Activated CD4-positive, alpha-beta T cell treated with anti-CD3 and anti-CD28 coated beads, Interleukin-2, amount 10 ng/mL, durations not matched to agents 24 days and 14 days (primary cell): ENCODE measurements at regions not wholly inside any gene's neighbourhood (a gene's known extent, or its start where the extent isn't known, plus 50 kb on each side); places are given as distances from the start of the nearest gene placed in this dataset.
"Not testable (repeated sequence)": the region's sequence is repeated elsewhere in the genome, so short reads cannot be mapped to it uniquely, and the experiment has no call there.

Source experiments
- DNase-seq: peaks from one replicate; pipeline ENCODE4 v3.0.0; 2022
- H3K27ac Mint-ChIP-seq: one replicate; pipeline ENCODE4 v1.8.0; 2022; ENCODE audit warnings: mild to moderate bottlenecking, mixed read lengths
- H3K27me3 Mint-ChIP-seq: one replicate; pipeline ENCODE4 v1.8.0; 2022; ENCODE audit warnings: mixed read lengths
- H3K36me3 Mint-ChIP-seq: one replicate; pipeline ENCODE4 v1.8.0; 2022; ENCODE audit warnings: low read depth, mild to moderate bottlenecking, mixed read lengths
- H3K4me1 Mint-ChIP-seq: one replicate; pipeline ENCODE4 v1.8.0; 2021; ENCODE audit warnings: mixed read lengths
- H3K4me3 Mint-ChIP-seq: one replicate; pipeline ENCODE4 v1.8.0; 2022; ENCODE audit warnings: mild to moderate bottlenecking, moderate library complexity, mixed read lengths
- H3K9me3 Mint-ChIP-seq: one replicate; pipeline ENCODE4 v1.8.0; 2021; ENCODE audit warnings: mixed read lengths
- intact Hi-C: fragments of 100-400 bp; cut with micrococcal nuclease; formaldehyde crosslinking; loops from one replicate; pipeline ENCODE4 v1.15.1; 2023

DNA sequence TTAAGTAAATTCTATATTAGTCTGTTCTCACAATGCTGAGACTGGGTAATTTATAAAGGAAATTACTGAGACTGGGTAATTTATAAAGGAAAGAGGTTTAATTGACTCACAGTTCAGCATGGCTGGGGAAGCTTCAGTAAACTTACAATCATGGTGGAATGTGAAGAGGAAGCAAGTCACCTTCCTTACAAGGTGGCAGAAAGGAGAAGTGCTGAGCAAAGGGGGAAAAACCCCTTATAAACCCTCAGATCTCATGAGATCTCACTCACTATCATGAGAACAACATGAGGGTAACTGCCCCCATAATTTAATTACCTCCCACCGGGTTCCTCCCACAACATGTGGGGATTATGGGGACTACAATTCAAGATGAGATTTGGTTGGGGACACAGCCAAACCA lies 422.4 kb downstream of the TNS1 start:
- H3K4me3 Mint-ChIP-seq, intact Hi-C loops, H3K27me3 Mint-ChIP-seq, DNase-seq, H3K9me3 Mint-ChIP-seq, H3K4me1 Mint-ChIP-seq, H3K36me3 Mint-ChIP-seq, H3K27ac Mint-ChIP-seq: not testable (repeated sequence)

DNA sequence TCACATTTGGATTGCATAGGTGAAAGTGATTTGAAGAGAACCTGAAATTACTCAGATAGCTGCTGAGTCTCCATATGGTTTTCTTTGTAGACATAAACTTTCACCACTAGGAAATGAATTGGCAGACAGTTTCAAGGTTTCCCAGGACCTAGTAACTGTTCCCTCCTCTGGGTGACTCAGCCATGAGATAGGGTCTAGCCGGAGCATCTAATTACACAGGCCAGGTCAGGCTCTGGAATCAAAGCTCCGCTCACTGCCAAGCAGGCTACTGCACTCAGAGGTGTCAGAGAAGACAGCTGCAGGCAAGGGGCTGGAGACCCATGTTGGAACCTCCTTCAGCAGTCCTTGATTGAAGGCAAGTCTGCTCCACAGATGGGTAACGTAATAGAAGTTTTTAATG lies 429.2 kb downstream of the TNS1 start:
- peaks cover 4% of the 10 kb centered on the region for H3K9me3 Mint-ChIP-seq
- DNase-seq = no peak
- no peaks in the 10 kb centered on the region for H3K4me1 Mint-ChIP-seq
- peaks cover 2% of the 10 kb centered on the region for H3K27me3 Mint-ChIP-seq
- H3K27ac Mint-ChIP-seq = no peak overlapping the region
- no peaks in the 10 kb centered on the region for H3K36me3 Mint-ChIP-seq
- no peak overlapping the region for H3K4me3 Mint-ChIP-seq
- intact Hi-C loops = no loop called here

DNA sequence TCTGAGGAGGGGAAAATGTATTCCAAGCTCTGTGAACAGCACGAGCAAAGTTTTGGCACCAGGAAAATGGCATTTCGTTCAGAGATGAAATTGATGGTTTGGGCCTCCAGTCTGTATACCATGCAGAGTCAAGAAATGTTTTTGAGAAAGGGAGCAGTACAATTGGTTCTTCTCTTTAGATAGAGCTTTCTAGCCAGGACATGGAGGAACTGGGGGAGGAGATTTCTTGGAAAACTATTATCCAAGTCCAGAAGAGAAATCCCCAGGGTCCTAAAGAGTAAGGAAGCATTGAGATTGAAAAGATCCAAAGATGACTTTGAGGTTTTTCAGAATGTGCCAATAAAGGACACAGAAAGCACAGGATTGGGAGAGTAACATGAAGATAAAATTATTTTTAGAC lies 432.4 kb downstream of the TNS1 start:
- Mint-ChIP-seq H3K4me3 (no peak overlapping the region), H3K27me3 (peaks cover 3% of the 10 kb centered on the region), H3K9me3 (peaks cover 4% of the 10 kb centered on the region), H3K27ac (no peak overlapping the region), H3K36me3 (no peaks in the 10 kb centered on the region), H3K4me1 (no peaks in the 10 kb centered on the region)
- intact Hi-C loops = no loop called here
- no peak for DNase-seq

DNA sequence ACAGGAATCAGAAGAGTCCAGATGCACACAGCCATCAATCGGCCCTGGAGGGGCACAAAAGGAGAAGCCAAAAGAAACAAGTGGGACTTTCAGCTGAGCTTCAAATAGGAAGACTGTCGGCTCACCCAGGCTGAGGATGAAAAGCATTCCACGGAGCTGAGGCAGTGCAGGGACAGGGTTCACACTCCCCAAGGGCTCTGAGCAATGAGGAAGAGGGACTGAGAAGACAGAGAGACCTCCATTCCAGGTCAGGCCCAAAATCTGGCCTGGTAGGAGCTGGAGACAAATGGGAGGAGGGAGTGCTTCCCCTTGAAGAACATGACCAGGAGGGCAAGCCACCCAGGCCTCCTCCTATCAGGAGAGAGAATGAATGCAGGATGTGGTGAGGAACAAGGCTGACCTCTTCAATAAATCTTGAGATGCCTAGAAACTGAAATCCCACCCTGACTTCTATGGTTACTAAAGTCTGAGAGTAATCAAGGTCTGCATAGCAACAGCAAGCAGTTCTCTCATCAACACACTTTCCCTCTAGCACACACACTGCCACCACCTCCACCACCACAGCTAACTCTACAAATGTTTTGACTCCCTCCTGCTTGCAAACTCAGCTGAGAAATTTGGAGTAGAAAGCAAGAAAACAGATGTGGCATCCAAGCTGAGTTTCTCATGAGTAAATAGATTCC lies 434.4 kb downstream of the TNS1 start:
- intact Hi-C loops = no loop called here
- H3K9me3 Mint-ChIP-seq = peaks cover 4% of the 10 kb centered on the region
- peaks cover 2% of the 10 kb centered on the region for H3K27me3 Mint-ChIP-seq
- DNase-seq = no peak
- no peak overlapping the region for H3K4me3 Mint-ChIP-seq
- H3K36me3 Mint-ChIP-seq = no peaks in the 10 kb centered on the region
- H3K27ac Mint-ChIP-seq = no peak overlapping the region
- H3K4me1 Mint-ChIP-seq = no peaks in the 10 kb centered on the region

DNA sequence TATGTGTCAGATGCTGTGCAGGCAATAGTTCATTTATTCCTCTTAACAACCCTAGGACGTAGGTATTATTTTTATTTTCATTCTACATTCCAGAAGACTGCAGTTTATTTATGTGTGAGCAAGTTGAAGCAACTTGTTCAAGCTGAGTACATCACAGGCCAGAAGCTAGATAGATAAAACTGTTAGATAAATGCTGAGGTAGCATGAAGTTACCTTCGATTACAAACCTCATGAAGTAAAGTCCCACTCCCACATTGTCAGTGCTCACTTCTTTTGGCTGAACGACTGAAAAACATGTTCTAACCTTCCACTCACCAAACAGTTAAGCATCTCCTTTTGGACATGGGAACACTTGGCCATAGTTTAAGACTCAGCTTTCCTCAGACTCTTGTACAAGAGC lies 439.2 kb downstream of the TNS1 start:
- peaks cover 2% of the 10 kb centered on the region for H3K27me3 Mint-ChIP-seq
- H3K27ac Mint-ChIP-seq = no peak overlapping the region
- H3K4me1 Mint-ChIP-seq = no peaks in the 10 kb centered on the region
- intact Hi-C loops = no loop called here
- H3K4me3 Mint-ChIP-seq = no peak overlapping the region
- DNase-seq = no peak
- H3K36me3 Mint-ChIP-seq = no peaks in the 10 kb centered on the region
- peaks cover 13% of the 10 kb centered on the region for H3K9me3 Mint-ChIP-seq

DNA sequence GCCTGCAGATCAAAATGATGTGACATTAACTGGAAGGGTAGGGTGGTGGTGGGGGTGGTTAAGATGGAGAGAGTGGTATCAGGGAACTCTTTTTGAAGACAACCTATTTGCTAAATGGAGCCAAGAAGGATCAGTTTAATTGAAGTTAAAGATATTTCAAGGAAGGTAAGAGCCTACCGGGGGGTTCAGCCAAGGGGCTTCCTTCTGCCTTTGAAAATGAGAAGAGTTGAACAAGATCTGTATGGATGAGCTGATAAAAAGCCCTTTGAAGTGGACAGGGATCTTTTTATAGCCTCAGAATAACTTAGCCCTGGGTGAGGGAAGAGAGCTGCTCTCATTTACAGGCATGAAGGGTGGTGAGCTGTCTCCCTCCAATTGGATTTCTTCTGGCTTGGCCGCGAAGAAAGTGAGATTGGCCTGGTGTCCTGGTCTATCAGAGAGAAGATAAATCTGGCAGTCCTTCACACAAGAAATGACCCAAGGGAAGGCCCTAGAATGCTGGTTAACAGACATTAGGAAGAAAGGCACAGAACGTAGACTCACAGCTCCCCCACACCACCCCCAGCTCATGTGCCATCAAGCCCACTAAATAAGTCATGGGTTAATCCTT lies 439.8 kb downstream of the TNS1 start:
- Mint-ChIP-seq H3K36me3 (no peaks in the 10 kb centered on the region), H3K4me3 (no peak overlapping the region), H3K4me1 (no peaks in the 10 kb centered on the region), H3K27me3 (peaks cover 2% of the 10 kb centered on the region), H3K9me3 (peaks cover 13% of the 10 kb centered on the region), H3K27ac (no peak overlapping the region)
- no peak for DNase-seq
- intact Hi-C loops = no loop called here

DNA sequence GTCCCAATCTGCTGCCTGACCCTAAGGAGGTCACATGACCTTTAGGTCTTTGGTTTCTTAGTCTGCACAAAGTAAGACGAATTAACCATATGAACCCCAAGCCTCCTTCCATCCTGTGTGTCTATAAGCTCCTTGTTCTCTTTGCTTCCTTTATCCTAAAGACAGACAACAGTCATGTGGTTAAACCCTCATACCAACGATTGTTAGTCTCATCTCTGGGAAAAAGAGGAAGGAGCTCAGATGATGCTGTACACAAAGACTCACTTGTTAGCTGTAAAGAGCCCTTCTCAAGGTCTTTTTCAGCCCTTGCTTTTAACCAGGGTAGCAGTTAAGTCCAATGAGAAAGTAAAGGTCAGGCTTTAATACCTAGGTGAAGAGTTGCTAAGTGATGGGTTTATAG lies 443.7 kb downstream of the TNS1 start:
- peaks cover 13% of the 10 kb centered on the region for H3K9me3 Mint-ChIP-seq
- no peak for DNase-seq
- no peak overlapping the region for H3K4me3 Mint-ChIP-seq
- H3K27me3 Mint-ChIP-seq = no peaks in the 10 kb centered on the region
- intact Hi-C loops = no loop called here
- no peak overlapping the region for H3K27ac Mint-ChIP-seq
- H3K36me3 Mint-ChIP-seq = no peaks in the 10 kb centered on the region
- H3K4me1 Mint-ChIP-seq = no peaks in the 10 kb centered on the region

DNA sequence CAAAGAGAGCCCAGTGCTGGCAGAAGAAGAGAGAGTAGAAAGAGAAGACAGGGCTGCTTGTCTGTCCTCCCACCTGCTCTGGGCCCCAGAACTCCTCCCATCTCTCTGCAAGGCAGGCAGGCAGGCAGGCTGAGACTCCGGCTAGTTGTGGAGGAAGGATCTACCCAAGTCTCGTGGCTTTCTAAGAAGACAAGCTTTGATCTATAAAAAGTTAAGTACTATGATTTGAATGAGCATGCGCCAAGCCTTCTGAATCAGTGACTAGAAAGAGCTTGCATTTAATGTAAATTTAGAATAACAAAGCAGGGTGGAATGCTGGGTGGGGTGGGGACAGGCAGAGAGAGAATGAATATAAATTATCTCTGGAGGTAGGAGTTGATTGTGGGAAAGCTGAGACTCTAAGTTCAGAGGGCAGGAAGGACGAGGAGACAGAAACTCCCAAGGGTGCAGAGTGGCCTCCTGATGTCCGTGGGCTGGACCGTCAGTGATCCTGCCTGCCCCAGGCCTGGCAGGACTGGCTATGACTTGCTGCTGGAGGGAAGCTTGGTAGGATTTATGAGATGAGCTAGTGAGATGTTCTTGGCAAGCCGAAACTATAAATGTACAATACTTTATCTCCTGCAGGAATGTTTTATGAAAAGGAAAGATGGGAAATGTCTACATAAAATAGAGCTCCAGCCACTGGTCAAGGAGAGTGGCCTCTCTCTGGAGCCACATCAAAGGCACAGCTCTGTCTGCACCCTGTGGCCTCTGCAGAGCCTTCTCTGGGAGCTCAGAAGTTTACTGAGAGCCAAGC lies 447.5 kb downstream of the TNS1 start:
- Mint-ChIP-seq H3K27ac (no peak overlapping the region), H3K4me1 (no peaks in the 10 kb centered on the region), H3K36me3 (no peaks in the 10 kb centered on the region), H3K4me3 (no peak overlapping the region), H3K9me3 (no peaks in the 10 kb centered on the region), H3K27me3 (no peaks in the 10 kb centered on the region)
- DNase-seq = no peak
- intact Hi-C loops = no loop called here

DNA sequence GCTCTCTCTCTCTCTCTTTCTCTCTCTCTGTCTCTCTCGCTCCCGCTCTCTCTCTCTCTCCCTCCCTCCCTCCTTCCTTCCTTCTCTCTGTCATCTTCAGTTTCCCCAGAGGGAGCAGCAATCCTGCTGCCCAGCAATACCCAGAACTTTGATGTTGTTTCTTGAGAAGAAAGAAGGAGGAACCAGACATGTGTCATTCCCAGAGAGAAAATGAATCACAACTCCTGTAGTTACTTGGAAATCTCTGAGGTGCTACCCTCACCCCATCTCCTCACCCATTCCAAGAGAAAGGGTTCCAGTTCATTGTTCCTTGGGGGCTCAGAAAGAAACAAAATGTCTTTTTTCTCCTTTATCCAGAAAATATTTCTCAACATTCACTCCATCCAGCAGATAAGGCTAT lies 449.1 kb downstream of the TNS1 start:
- H3K27ac Mint-ChIP-seq = no peak overlapping the region
- no peak for DNase-seq
- H3K4me3 Mint-ChIP-seq = no peak overlapping the region
- no peaks in the 10 kb centered on the region for H3K36me3 Mint-ChIP-seq
- H3K4me1 Mint-ChIP-seq = no peaks in the 10 kb centered on the region
- intact Hi-C loops = no loop called here
- no peaks in the 10 kb centered on the region for H3K9me3 Mint-ChIP-seq
- no peaks in the 10 kb centered on the region for H3K27me3 Mint-ChIP-seq

DNA sequence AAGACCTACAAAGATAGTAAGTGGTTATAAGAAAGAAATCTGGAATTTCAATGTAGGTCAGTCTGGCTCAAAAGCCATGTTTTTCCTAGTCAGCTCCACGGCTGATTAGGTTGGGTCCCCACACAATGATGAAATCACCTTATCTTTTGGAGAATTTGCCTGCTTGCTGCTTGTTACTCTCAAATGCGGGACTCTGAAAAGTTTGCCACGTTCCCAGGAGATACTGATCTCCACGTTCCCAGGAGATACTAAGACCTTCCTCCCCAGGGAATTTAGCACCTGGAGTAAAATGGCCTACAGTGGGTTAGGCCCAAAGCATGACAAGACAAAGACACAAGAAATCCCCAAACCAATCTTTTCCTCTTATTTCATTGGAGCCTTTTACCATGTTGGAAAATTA lies 449.6 kb downstream of the TNS1 start:
- H3K27ac Mint-ChIP-seq = no peak overlapping the region
- no peaks in the 10 kb centered on the region for H3K27me3 Mint-ChIP-seq
- no peaks in the 10 kb centered on the region for H3K9me3 Mint-ChIP-seq
- no peaks in the 10 kb centered on the region for H3K36me3 Mint-ChIP-seq
- no peak for DNase-seq
- intact Hi-C loops = no loop called here
- H3K4me3 Mint-ChIP-seq = no peak overlapping the region
- no peaks in the 10 kb centered on the region for H3K4me1 Mint-ChIP-seq

DNA sequence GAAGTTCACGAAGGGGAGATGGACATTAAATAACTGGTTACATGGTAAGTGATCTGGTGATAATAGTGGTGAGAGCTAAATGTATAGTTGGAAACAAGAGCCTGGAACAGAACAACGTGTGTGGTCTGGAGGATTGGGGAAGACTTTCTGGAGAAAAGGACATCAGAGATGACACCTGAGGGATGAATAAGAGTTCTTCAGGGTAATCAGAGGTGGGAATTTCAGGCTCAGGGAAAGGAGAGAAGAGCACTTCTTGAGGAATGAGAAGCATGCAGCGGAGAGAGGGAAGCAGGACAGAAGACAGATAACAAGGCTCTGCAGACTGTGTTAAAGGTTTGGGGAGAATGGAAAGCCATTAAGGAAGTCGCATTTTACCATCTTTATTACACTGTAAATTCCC lies 450.7 kb downstream of the TNS1 start:
- intact Hi-C loops = no loop called here
- Mint-ChIP-seq H3K27ac (no peak overlapping the region), H3K9me3 (no peaks in the 10 kb centered on the region), H3K36me3 (no peaks in the 10 kb centered on the region), H3K27me3 (peaks cover under 1% of the 10 kb centered on the region), H3K4me3 (no peak overlapping the region), H3K4me1 (no peaks in the 10 kb centered on the region)
- DNase-seq = no peak

DNA sequence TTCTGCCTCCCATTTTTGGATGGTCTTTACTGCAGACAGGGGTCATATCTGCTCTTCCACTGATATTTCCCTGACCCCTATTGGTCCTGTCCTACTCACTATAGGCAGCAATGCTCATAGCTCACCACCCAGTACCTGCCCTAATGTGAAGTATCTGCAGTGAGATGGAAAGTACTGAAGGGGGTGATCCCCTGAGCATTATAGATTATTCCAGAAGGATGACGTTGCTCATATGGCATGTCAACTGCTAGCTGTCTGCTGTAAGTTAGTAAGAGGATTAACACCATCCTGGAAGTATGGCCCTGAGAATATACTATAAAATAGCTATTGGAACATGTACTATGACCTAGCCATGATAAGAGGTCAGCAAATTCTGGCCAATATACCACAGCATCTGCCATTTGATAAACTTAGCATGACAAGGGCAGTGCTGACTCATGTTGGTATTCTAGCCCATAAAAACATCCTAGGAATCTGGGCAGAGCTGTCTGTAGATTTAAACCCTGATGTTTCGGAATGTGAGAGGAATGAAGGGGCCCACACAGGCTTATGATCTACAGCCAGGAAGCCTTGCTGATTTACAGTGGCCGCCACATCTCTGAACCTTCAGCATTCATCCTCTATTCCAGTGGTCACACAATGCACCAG lies 451.4 kb downstream of the TNS1 start:
- H3K4me1 Mint-ChIP-seq = no peaks in the 10 kb centered on the region
- H3K9me3 Mint-ChIP-seq = no peaks in the 10 kb centered on the region
- no peak overlapping the region for H3K4me3 Mint-ChIP-seq
- intact Hi-C loops = no loop called here
- DNase-seq = no peak
- no peaks in the 10 kb centered on the region for H3K36me3 Mint-ChIP-seq
- peaks cover 2% of the 10 kb centered on the region for H3K27me3 Mint-ChIP-seq
- no peak overlapping the region for H3K27ac Mint-ChIP-seq

DNA sequence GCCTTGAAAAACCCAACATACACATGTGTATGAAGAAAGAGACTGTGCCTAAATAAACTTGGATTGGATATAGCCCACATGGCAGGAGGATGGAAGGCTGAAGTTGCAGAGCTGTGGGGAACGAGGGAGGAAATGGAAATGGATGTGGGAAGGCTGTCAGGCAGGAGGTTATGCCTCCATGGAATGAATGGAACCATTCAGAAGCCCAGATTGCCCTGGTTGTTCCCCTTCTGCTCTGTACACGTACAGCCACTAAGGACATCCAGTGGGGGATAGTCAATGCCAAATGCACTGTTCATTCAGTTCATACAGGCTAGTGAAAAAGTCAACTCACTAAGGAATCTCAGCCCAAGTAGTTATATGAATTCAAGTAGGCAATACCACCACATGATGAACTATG lies 463.7 kb downstream of the TNS1 start:
- DNase-seq = no peak
- Mint-ChIP-seq H3K27ac (no peak overlapping the region), H3K4me1 (no peaks in the 10 kb centered on the region), H3K27me3 (no peaks in the 10 kb centered on the region), H3K9me3 (no peaks in the 10 kb centered on the region), H3K4me3 (no peak overlapping the region), H3K36me3 (no peaks in the 10 kb centered on the region)
- intact Hi-C loops = no loop called here

DNA sequence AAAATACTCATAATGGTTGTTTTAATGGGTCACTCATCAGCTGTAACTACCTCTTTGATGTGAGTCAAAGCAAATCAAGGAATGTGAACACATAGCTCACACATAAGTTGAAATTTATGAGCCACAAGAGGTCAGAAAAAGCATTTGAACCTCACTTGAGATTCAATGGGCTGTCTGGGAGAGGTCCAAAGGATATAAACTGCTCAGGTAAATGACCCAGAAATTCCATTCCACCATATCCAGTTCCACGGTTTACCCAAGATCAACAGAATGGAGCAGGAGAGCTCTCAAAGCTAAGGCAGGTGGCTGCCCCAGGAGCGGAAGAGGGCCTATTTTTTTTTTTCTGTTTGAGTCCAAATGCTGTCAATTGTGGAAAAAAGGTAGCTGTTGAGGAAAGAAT lies 464.1 kb downstream of the TNS1 start:
- H3K4me3 Mint-ChIP-seq = no peak overlapping the region
- DNase-seq = no peak
- H3K27ac Mint-ChIP-seq = no peak overlapping the region
- intact Hi-C loops = no loop called here
- H3K27me3 Mint-ChIP-seq = no peaks in the 10 kb centered on the region
- H3K9me3 Mint-ChIP-seq = no peaks in the 10 kb centered on the region
- H3K4me1 Mint-ChIP-seq = no peaks in the 10 kb centered on the region
- no peaks in the 10 kb centered on the region for H3K36me3 Mint-ChIP-seq
